Keratinocyte (primary cell): ENCODE measurements at regions not wholly inside any gene's neighbourhood (a gene's known extent, or its start where the extent isn't known, plus 50 kb on each side); places are given as distances from the start of the nearest gene placed in this dataset.

Experiments
- DNase-seq: peaks from one replicate; pipeline ENCODE4 v3.0.0-alpha.2; 2011; ENCODE audit warnings: low read depth, missing footprints, low spot score
- FAIRE-seq: peaks from 2 replicates; lab custom pipeline; 2011; peaks lifted over from hg19 to GRCh38; lab: Jason Lieb, UNC
- H2AFZ ChIP-seq: 2 replicates; pipeline ENCODE4 v1.6.0; 2012; ENCODE audit warnings: low read length, control low read depth, inconsistent platforms; ENCODE audit not compliant: control insufficient read depth
- H3K27ac ChIP-seq: 2 replicates; pipeline ENCODE4 v1.5.1; 2011; ENCODE audit warnings: low read length; ENCODE audit not compliant: control insufficient read depth, insufficient read depth
- H3K27me3 ChIP-seq: 3 replicates; pipeline ENCODE4 v1.6.0; 2011; ENCODE audit warnings: low read length; ENCODE audit not compliant: control insufficient read depth, insufficient read depth; ENCODE audit errors: extremely low read depth
- H3K36me3 ChIP-seq, 2 experiments: 2 replicates in 1 of 2; 3 replicates in 1 of 2; pipeline ENCODE4 v1.5.1; 2011; ENCODE audit warnings: low read length in 2 of 2, mild to moderate bottlenecking in 1 of 2; ENCODE audit not compliant: control insufficient read depth in 2 of 2, insufficient read depth in 2 of 2; ENCODE audit errors: extremely low read depth in 1 of 2
- H3K4me1 ChIP-seq: 3 replicates; pipeline ENCODE4 v1.5.1; 2011; ENCODE audit warnings: low read length; ENCODE audit not compliant: control insufficient read depth, insufficient read depth; ENCODE audit errors: extremely low read depth
- H3K4me2 ChIP-seq: 3 replicates; pipeline ENCODE4 v1.6.0; 2011; ENCODE audit warnings: low read depth, low read length; ENCODE audit not compliant: control insufficient read depth, insufficient read depth; ENCODE audit errors: extremely low read depth
- H3K4me3 ChIP-seq, 3 experiments: fragments of 200-600 bp in 1 of 3; sonication (generic) in 1 of 3; 2 replicates in 2 of 3; 3 replicates in 1 of 3; pipeline ENCODE4 v1.5.1; 2011 to 2016; ENCODE audit warnings: low read length in 3 of 3, mild to moderate bottlenecking in 3 of 3, control low read depth in 2 of 3, inconsistent platforms in 1 of 3, low read depth in 1 of 3, mixed read lengths in 1 of 3, mixed run types in 1 of 3, moderate library complexity in 1 of 3; ENCODE audit not compliant: control insufficient read depth in 2 of 3, insufficient read depth in 2 of 3; ENCODE audit errors: extremely low read depth in 1 of 3
- H3K79me2 ChIP-seq: 2 replicates; pipeline ENCODE4 v1.6.0; 2012; ENCODE audit warnings: low read length; ENCODE audit not compliant: control insufficient read depth, insufficient read depth
- H3K9ac ChIP-seq: 3 replicates; pipeline ENCODE4 v1.6.0; 2011; ENCODE audit warnings: low read length; ENCODE audit not compliant: control insufficient read depth, insufficient read depth; ENCODE audit errors: extremely low read depth
- H3K9me1 ChIP-seq: 3 replicates; pipeline ENCODE4 v1.6.0; 2011; ENCODE audit warnings: low read length; ENCODE audit not compliant: control insufficient read depth, insufficient read depth; ENCODE audit errors: extremely low read depth
- H3K9me3 ChIP-seq: 2 replicates; pipeline ENCODE4 v1.5.1; 2012; ENCODE audit warnings: low read depth, low read length; ENCODE audit not compliant: control insufficient read depth
- H4K20me1 ChIP-seq: 3 replicates; pipeline ENCODE4 v1.6.0; 2011; ENCODE audit warnings: low read length; ENCODE audit not compliant: control insufficient read depth, insufficient read depth; ENCODE audit errors: extremely low read depth
- CTCF ChIP-seq, 3 experiments: IDR thresholded peaks in 1 of 3; conservative IDR thresholded peaks in 1 of 3; optimal IDR thresholded peaks in 1 of 3; 2 replicates in 2 of 3; 3 replicates in 1 of 3; pipeline versions ENCODE3 to v1.5.1; 2011; ENCODE audit warnings: low read length in 3 of 3, mild to moderate bottlenecking in 3 of 3, moderate library complexity in 2 of 3, control low read depth in 1 of 3, inconsistent platforms in 1 of 3; ENCODE audit not compliant: insufficient read depth in 2 of 3; ENCODE audit errors: extremely low read depth in 1 of 3
- EZH2 ChIP-seq: IDR thresholded peaks from one replicate; pipeline ENCODE4 v1.6.1; 2012; ENCODE audit warnings: inconsistent platforms, mild to moderate bottlenecking, low read length, moderate library complexity
- dilution Hi-C: fragments of 300-500 bp; cut with MboI; formaldehyde crosslinking; loops from one replicate; pipeline ENCODE4 v1.7.0; 2020; ENCODE audit warnings: low sequenced_read_pairs; ENCODE audit not compliant: extremely low pct_ligation_motif_present

- no peaks in the 10 kb centered on the region for H3K27me3 ChIP-seq
- no peak for FAIRE-seq
- dilution Hi-C loops = no loop called here
Observed at GRCh38 chr2:175500255-175500654, 318.7 kb upstream of the ATP5MC3 start.

GRCh38 chr2:175490360-175490791 is 308.9 kb upstream of the ATP5MC3 start:
- H2AFZ ChIP-seq = no peak overlapping the region
- H3K4me2 ChIP-seq = no peak overlapping the region
- TF ChIP-seq EZH2 (no peak), CTCF (optimal IDR thresholded peaks at IDR 0.05 in 1 of 3, IDR thresholded peaks at IDR 0.05 in 1 of 3, conservative IDR thresholded peaks at IDR 0.05 in 1 of 3; ENCODE audit: extremely low read depth in 1 of 3, insufficient read depth in 2 of 3, low read length in 3 of 3) (no peak)
- DNase-seq = no peak
- no peak overlapping the region for H3K27ac ChIP-seq
- H3K4me3 ChIP-seq = no peak overlapping the region
- H4K20me1 ChIP-seq = no peaks in the 10 kb centered on the region
- no peaks in the 10 kb centered on the region for H3K9me1 ChIP-seq
- dilution Hi-C loops = no loop called here
- no peaks in the 10 kb centered on the region for H3K9me3 ChIP-seq
- no peaks in the 10 kb centered on the region for H3K79me2 ChIP-seq
- H3K36me3 ChIP-seq = no peaks in the 10 kb centered on the region
- no peaks in the 10 kb centered on the region for H3K4me1 ChIP-seq
- no peak for FAIRE-seq
- no peak overlapping the region for H3K9ac ChIP-seq
- H3K27me3 ChIP-seq = no peaks in the 10 kb centered on the region

More at GRCh38 chr2:175500255-175500654, 318.7 kb upstream of the ATP5MC3 start:
- DNase-seq = no peak
- Histone ChIP-seq H3K4me2 (no peak overlapping the region), H3K79me2 (no peaks in the 10 kb centered on the region), H3K9me3 (no peaks in the 10 kb centered on the region), H4K20me1 (no peaks in the 10 kb centered on the region), H3K4me1 (no peaks in the 10 kb centered on the region), H2AFZ (no peak overlapping the region), H3K27ac (no peak overlapping the region), H3K36me3 (no peaks in the 10 kb centered on the region), H3K9ac (no peak overlapping the region), H3K9me1 (no peaks in the 10 kb centered on the region), H3K4me3 (no peak overlapping the region)
- no peak for TF ChIP-seq CTCF (optimal IDR thresholded peaks at IDR 0.05 in 1 of 3, IDR thresholded peaks at IDR 0.05 in 1 of 3, conservative IDR thresholded peaks at IDR 0.05 in 1 of 3; ENCODE audit: extremely low read depth in 1 of 3, insufficient read depth in 2 of 3, low read length in 3 of 3)
- TF ChIP-seq EZH2 = no peak
